Uterus (tissue), 2 donors: ENCODE measurements at regions not wholly inside any gene's neighbourhood (a gene's known extent, or its start where the extent isn't known, plus 50 kb on each side); places are given as distances from the start of the nearest gene placed in this dataset.

Experiments
- POLR2A ChIP-seq, 2 donors: fragments of 450-650 bp; IDR thresholded peaks; one replicate each; pipeline ENCODE4 v1.6.1; 2016; ENCODE audit warnings: antibody characterized with exemption in 2 of 2, mild to moderate bottlenecking in 1 of 2, moderate library complexity in 1 of 2
- TF ChIP-seq, protein P1 (sequence below), 4 experiments: fragments of 200-600 bp in 2 of 4; fragments of 450-650 bp in 2 of 4; sonication (generic) in 2 of 4; IDR thresholded peaks; one replicate each; pipeline ENCODE4 v1.5.1; 2016 to 2019; ENCODE audit warnings: antibody characterized with exemption in 4 of 4, mild to moderate bottlenecking in 2 of 4, moderate library complexity in 1 of 4

- TF ChIP-seq, protein P1, sequence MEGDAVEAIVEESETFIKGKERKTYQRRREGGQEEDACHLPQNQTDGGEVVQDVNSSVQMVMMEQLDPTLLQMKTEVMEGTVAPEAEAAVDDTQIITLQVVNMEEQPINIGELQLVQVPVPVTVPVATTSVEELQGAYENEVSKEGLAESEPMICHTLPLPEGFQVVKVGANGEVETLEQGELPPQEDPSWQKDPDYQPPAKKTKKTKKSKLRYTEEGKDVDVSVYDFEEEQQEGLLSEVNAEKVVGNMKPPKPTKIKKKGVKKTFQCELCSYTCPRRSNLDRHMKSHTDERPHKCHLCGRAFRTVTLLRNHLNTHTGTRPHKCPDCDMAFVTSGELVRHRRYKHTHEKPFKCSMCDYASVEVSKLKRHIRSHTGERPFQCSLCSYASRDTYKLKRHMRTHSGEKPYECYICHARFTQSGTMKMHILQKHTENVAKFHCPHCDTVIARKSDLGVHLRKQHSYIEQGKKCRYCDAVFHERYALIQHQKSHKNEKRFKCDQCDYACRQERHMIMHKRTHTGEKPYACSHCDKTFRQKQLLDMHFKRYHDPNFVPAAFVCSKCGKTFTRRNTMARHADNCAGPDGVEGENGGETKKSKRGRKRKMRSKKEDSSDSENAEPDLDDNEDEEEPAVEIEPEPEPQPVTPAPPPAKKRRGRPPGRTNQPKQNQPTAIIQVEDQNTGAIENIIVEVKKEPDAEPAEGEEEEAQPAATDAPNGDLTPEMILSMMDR (IDR thresholded peaks at IDR 0.05) = no peak
- TF ChIP-seq POLR2A (IDR thresholded peaks at IDR 0.05) = no peak
Measured at GRCh38 chr2:225296951-225297350, 102.6 kb upstream of the NYAP2 start.
